HepG2 (cell line): ENCODE measurements at regions not wholly inside any gene's neighbourhood (a gene's known extent, or its start where the extent isn't known, plus 50 kb on each side); places are given as distances from the start of the nearest gene placed in this dataset.

Experiments
- ATAC-seq: fragments of 200-7000 bp; cut with Tn5 transposase; 3 replicates; pipeline ENCODE4 v1.9.1; 2020; ENCODE audit warnings: mild to moderate bottlenecking, moderate library complexity
- BruUV-seq: library from RNA; stranded (reverse); fragments of 400-500 nt; replicated peaks from 2 replicates; lab custom pipeline; 2021; lab: Mats Ljungman, UMichigan
- CTCF ChIA-PET: fragments of 300-600 bp; formaldehyde crosslinking; extraction: SDS; loops from one replicate; lab custom pipeline; 2021; ENCODE audit warnings: low total read pairs, inconsistent platforms, low intra/inter-chr PET ratio; lab: Yijun Ruan, JAX
- POLR2A ChIA-PET: fragments of 350-600 bp; sonication (Branson Sonifier 250); formaldehyde crosslinking; loops from one replicate; lab custom pipeline; 2020; ENCODE audit warnings: antibody characterized with exemption, inconsistent platforms; lab: Yijun Ruan, JAX
- DNase-seq: peaks from one replicate; pipeline ENCODE4 v3.0.0-alpha.2; 2015; ENCODE audit warnings: low spot score
- FAIRE-seq: peaks from 3 replicates; lab custom pipeline; 2011; peaks lifted over from hg19 to GRCh38; lab: Jason Lieb, UNC
- H2AFZ ChIP-seq: one replicate; pipeline ENCODE4 v1.6.1; 2011; ENCODE audit warnings: low read length, inconsistent platforms
- H3K27ac ChIP-seq: fragments of 300-600 bp; 3 replicates; pipeline ENCODE4 v1.8.0; 2011; ENCODE audit warnings: mixed run types, mild to moderate bottlenecking, mixed read lengths, low read length, inconsistent platforms; ENCODE audit not compliant: insufficient read depth; ENCODE audit errors: extremely low read length
- H3K27me3 ChIP-seq, 2 experiments: fragments of 200-600 bp in 1 of 2; 2 replicates in 1 of 2; 3 replicates in 1 of 2; pipeline versions ENCODE4 v1.6.0 to v1.8.0; 2011; ENCODE audit warnings: low read length in 2 of 2, mild to moderate bottlenecking in 2 of 2, moderate library complexity in 2 of 2, inconsistent platforms in 1 of 2; ENCODE audit not compliant: insufficient read depth in 2 of 2, control insufficient read depth in 1 of 2
- H3K36me3 ChIP-seq, 2 experiments: fragments of 200-600 bp in 1 of 2; replicated peaks in 1 of 2; 2 replicates in 1 of 2; 3 replicates in 1 of 2; pipeline versions ENCODE4 v1.5.1 to v1.8.0; 2011; ENCODE audit warnings: low read length in 2 of 2, inconsistent platforms in 1 of 2; ENCODE audit not compliant: insufficient read depth in 2 of 2, control insufficient read depth in 1 of 2
- H3K4me1 ChIP-seq: 2 replicates; pipeline ENCODE4 v1.5.1; 2012; ENCODE audit warnings: low read length, inconsistent platforms; ENCODE audit not compliant: insufficient read depth
- H3K4me2 ChIP-seq: 2 replicates; pipeline ENCODE4 v1.6.0; 2011; ENCODE audit warnings: low read depth, low read length, inconsistent platforms
- H3K4me3 ChIP-seq, 3 experiments: fragments of 200-600 bp in 1 of 3; sonication (generic), shearing (Covaris generic) in 1 of 3; replicated peaks in 1 of 3; 2 replicates each; pipeline ENCODE4 v1.5.1; 2011 to 2016; ENCODE audit warnings: low read length in 3 of 3, inconsistent platforms in 2 of 3, low read depth in 2 of 3, mild to moderate bottlenecking in 2 of 3, control low read depth in 1 of 3, mixed read lengths in 1 of 3; ENCODE audit not compliant: insufficient read depth in 1 of 3
- H3K79me2 ChIP-seq: one replicate; pipeline ENCODE4 v1.6.1; 2011; ENCODE audit warnings: low read length, inconsistent platforms; ENCODE audit not compliant: insufficient read depth
- H3K9ac ChIP-seq: 2 replicates; pipeline ENCODE4 v1.6.0; 2011; ENCODE audit warnings: mild to moderate bottlenecking, low read depth, low read length, inconsistent platforms; ENCODE audit not compliant: insufficient read depth
- H3K9me3 ChIP-seq: 2 replicates; pipeline ENCODE4 v1.5.1; 2012; ENCODE audit warnings: mild to moderate bottlenecking, low read length
- H4K20me1 ChIP-seq: 2 replicates; pipeline ENCODE4 v1.6.0; 2011; ENCODE audit warnings: inconsistent platforms, mild to moderate bottlenecking, low read length, moderate library complexity; ENCODE audit not compliant: insufficient read depth
- ATF2 ChIP-seq: sonication (generic); formaldehyde crosslinking; IDR thresholded peaks from 2 replicates; pipeline ENCODE4 v1.4.0; 2020; ENCODE audit warnings: missing genetic modification reagents
- BRD4 ChIP-seq: sonication (generic); formaldehyde crosslinking; IDR thresholded peaks from 2 replicates; pipeline ENCODE4 v1.4.0; 2020; ENCODE audit warnings: missing genetic modification reagents
- CEBPB ChIP-seq: IDR thresholded peaks from 2 replicates; pipeline ENCODE4 v1.6.1; 2011; ENCODE audit warnings: low read depth, low read length, improper control_type of control experiment, borderline replicate concordance
- ISX ChIP-seq: sonication (generic); formaldehyde crosslinking; conservative IDR thresholded peaks from 2 replicates; pipeline ENCODE4 v1.5.0; 2020; ENCODE audit warnings: missing genetic modification reagents
- KLF9 ChIP-seq: IDR thresholded peaks from 2 replicates; pipeline ENCODE4 v1.6.1; 2016; ENCODE audit warnings: low read depth
- MLXIP ChIP-seq: sonication (generic); formaldehyde crosslinking; IDR thresholded peaks from 2 replicates; pipeline ENCODE4 v1.9.0; 2021; ENCODE audit warnings: missing genetic modification reagents, borderline replicate concordance
- NCOA1 ChIP-seq: sonication (generic); formaldehyde crosslinking; IDR thresholded peaks from 2 replicates; pipeline ENCODE4 v1.9.0; 2021; ENCODE audit warnings: missing genetic modification reagents
- PCBP1 ChIP-seq: fragments of 200-400 bp; formaldehyde crosslinking; IDR thresholded peaks from 2 replicates; pipeline ENCODE4 v1.6.1; 2017; ENCODE audit warnings: mild to moderate bottlenecking, low read depth, low read length, borderline replicate concordance
- ZNF274 ChIP-seq: sonication (generic); formaldehyde crosslinking; IDR thresholded peaks from 2 replicates; pipeline ENCODE4 v1.5.1; 2020; ENCODE audit warnings: mild to moderate bottlenecking, missing genetic modification reagents
- ZNF597 ChIP-seq: sonication (generic); formaldehyde crosslinking; IDR thresholded peaks from 2 replicates; pipeline ENCODE4 v1.5.0; 2020; ENCODE audit warnings: missing genetic modification reagents
- WGBS: methylation state at CpG from one replicate; pipeline ENCODE4 v1.1.6; 2017; ENCODE audit warnings: low lambda C conversion rate; 5-methylcytosine and 5-hydroxymethylcytosine counted together
- in situ Hi-C: cut with HindIII; loops from 2 replicates; pipeline ENCODE4 v1.10.0; 2017; ENCODE audit warnings: low pct_unique_long_range_greater_than_20kb; ENCODE audit not compliant: extremely low pct_ligation_motif_present
- intact Hi-C: fragments of 100-400 bp; cut with micrococcal nuclease; formaldehyde crosslinking; loops from one replicate; pipeline ENCODE4 v1.10.0; 2022; ENCODE audit not compliant: unreplicated experiment
- TF ChIP-seq, protein P1 (sequence below): IDR thresholded peaks from 2 replicates; pipeline ENCODE4 v1.6.1; 2016; ENCODE audit warnings: missing compliant biosample characterization, missing genetic modification reagents, borderline replicate concordance

- Histone ChIP-seq H3K27ac (no peak overlapping the region), H3K27me3 (no peaks in the 10 kb centered on the region), H3K4me3 (no peak overlapping the region), H4K20me1 (no peaks in the 10 kb centered on the region), H3K9me3 (no peaks in the 10 kb centered on the region), H3K36me3 (no peaks in the 10 kb centered on the region), H3K4me2 (no peak overlapping the region), H3K79me2 (no peaks in the 10 kb centered on the region), H3K4me1 (no peaks in the 10 kb centered on the region), H2AFZ (no peak overlapping the region), H3K9ac (no peak overlapping the region)
- FAIRE-seq (no peak), DNase-seq (no peak), ATAC-seq (no peak)
- ChIA-PET CTCF (no interaction called here), POLR2A (no interaction called here)
- no TSS peak for BruUV-seq
- 74% methylated on average over 2 of the region's 2 CpGs for WGBS
- intact Hi-C loops: no loop called here
- TF ChIP-seq ISX: no peak
- peak; percentile 58 for TF ChIP-seq CEBPB
- in situ Hi-C loops: no loop called here
These were observed 60.9 kb upstream of the DEFB112 start for GRCh38 chr6:50110587-50110986.

GRCh38 chr6:50112981-50113857, 63.5 kb upstream of the DEFB112 start:
- H3K27ac ChIP-seq: no peak overlapping the region
- WGBS: 68% methylated on average over 8 of the region's 8 CpGs
- H3K27me3 ChIP-seq: no peaks in the 10 kb centered on the region
- ChIA-PET CTCF (no interaction called here), POLR2A (no interaction called here)
- no peaks in the 10 kb centered on the region for H4K20me1 ChIP-seq
- no peaks in the 10 kb centered on the region for H3K9me3 ChIP-seq
- FAIRE-seq (no peak), ATAC-seq (no peak), DNase-seq (no peak)
- H3K9ac ChIP-seq: no peak overlapping the region
- in situ Hi-C loops: no loop called here
- intact Hi-C loops: no loop called here
- H3K36me3 ChIP-seq: no peaks in the 10 kb centered on the region
- no peaks in the 10 kb centered on the region for H3K79me2 ChIP-seq
- BruUV-seq: no TSS peak
- no peak overlapping the region for H2AFZ ChIP-seq
- no peaks in the 10 kb centered on the region for H3K4me1 ChIP-seq
- no peak overlapping the region for H3K4me2 ChIP-seq
- no peak overlapping the region for H3K4me3 ChIP-seq
- TF ChIP-seq BRD4 (CRISPR knock-in tag): no peak
- TF ChIP-seq, protein P1, sequence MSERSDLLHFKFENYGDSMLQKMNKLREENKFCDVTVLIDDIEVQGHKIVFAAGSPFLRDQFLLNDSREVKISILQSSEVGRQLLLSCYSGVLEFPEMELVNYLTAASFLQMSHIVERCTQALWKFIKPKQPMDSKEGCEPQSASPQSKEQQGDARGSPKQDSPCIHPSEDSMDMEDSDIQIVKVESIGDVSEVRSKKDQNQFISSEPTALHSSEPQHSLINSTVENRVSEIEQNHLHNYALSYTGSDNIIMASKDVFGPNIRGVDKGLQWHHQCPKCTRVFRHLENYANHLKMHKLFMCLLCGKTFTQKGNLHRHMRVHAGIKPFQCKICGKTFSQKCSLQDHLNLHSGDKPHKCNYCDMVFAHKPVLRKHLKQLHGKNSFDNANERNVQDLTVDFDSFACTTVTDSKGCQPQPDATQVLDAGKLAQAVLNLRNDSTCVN (CRISPR knock-in tag): no peak
- no peak for TF ChIP-seq ATF2
- TF ChIP-seq KLF9 (CRISPR knock-in tag): no peak
- TF ChIP-seq NCOA1 (CRISPR knock-in tag): no peak
- TF ChIP-seq MLXIP (CRISPR knock-in tag): no peak
- no peak for TF ChIP-seq ZNF597 (CRISPR knock-in tag)
- TF ChIP-seq PCBP1: no peak
- no peak for TF ChIP-seq ZNF274
